CD14-positive monocyte (primary cell): ENCODE measurements at regions not wholly inside any gene's neighbourhood (a gene's known extent, or its start where the extent isn't known, plus 50 kb on each side); places are given as distances from the start of the nearest gene placed in this dataset.
A peak's percentile ranks its signal among the peaks of the same experiment; 100 is the strongest.

Source experiments
- DNase-seq, 3 donors: peaks; one replicate each; pipeline ENCODE4 v3.0.0-alpha.2; 2011 to 2022
- H2AFZ ChIP-seq: 2 replicates; pipeline ENCODE4 v1.6.0; 2012; ENCODE audit warnings: mild to moderate bottlenecking, low read depth, low read length, inconsistent platforms; ENCODE audit not compliant: insufficient read depth, poor library complexity, severe bottlenecking
- H3K27ac ChIP-seq, 2 donors: 1 replicate in 1 of 2; 2 replicates in 1 of 2; pipeline ENCODE4 v1.5.1; 2012 to 2013; ENCODE audit warnings: low read length in 2 of 2, control low read depth in 1 of 2, inconsistent platforms in 1 of 2, low read depth in 1 of 2, mild to moderate bottlenecking in 1 of 2
- H3K27me3 ChIP-seq, 2 donors: one replicate each; pipeline versions ENCODE4 v1.6.0 to v1.6.1; 2011 to 2013; ENCODE audit warnings: low read length in 2 of 2; ENCODE audit not compliant: control insufficient read depth in 2 of 2, insufficient read depth in 2 of 2
- H3K36me3 ChIP-seq, 2 donors: replicated peaks in 1 of 2; 1 replicate in 1 of 2; 2 replicates in 1 of 2; pipeline versions ENCODE4 v1.5.1 to v1.6.1; 2012 to 2013; ENCODE audit warnings: low read length in 2 of 2, control low read depth in 1 of 2, inconsistent platforms in 1 of 2, mild to moderate bottlenecking in 1 of 2; ENCODE audit not compliant: insufficient read depth in 2 of 2, control insufficient read depth in 1 of 2
- H3K4me1 ChIP-seq, 2 donors: 1 replicate in 1 of 2; 2 replicates in 1 of 2; pipeline versions ENCODE4 v1.5.1 to v1.6.1; 2012 to 2013; ENCODE audit warnings: low read length in 2 of 2, control low read depth in 1 of 2, inconsistent platforms in 1 of 2, mild to moderate bottlenecking in 1 of 2, moderate library complexity in 1 of 2; ENCODE audit not compliant: insufficient read depth in 2 of 2, control insufficient read depth in 1 of 2
- H3K4me2 ChIP-seq: replicated peaks from 2 replicates; pipeline ENCODE3; 2012; ENCODE audit warnings: low read length, moderate library complexity, mild to moderate bottlenecking; ENCODE audit not compliant: poor library complexity, severe bottlenecking; ENCODE audit errors: extremely low read depth
- H3K4me3 ChIP-seq, 3 experiments: fragments of 200-600 bp in 1 of 3; sonication (generic) in 1 of 3; replicated peaks in 1 of 3; 1 replicate in 2 of 3; 2 replicates in 1 of 3; pipeline ENCODE4 v1.5.1; 2011 to 2013; ENCODE audit warnings: low read length in 3 of 3, mild to moderate bottlenecking in 3 of 3, control low read depth in 2 of 3, low read depth in 2 of 3, inconsistent platforms in 1 of 3, moderate library complexity in 1 of 3
- H3K79me2 ChIP-seq: 2 replicates; pipeline ENCODE4 v1.6.0; 2012; ENCODE audit warnings: mild to moderate bottlenecking, control low read depth, inconsistent platforms, low read length, moderate library complexity; ENCODE audit not compliant: insufficient read depth
- H3K9ac ChIP-seq: 2 replicates; pipeline ENCODE4 v1.6.0; 2017; ENCODE audit warnings: low read length, mild to moderate bottlenecking; ENCODE audit not compliant: insufficient read depth, poor library complexity, severe bottlenecking
- H3K9me3 ChIP-seq, 2 donors: replicated peaks in 1 of 2; 1 replicate in 1 of 2; 2 replicates in 1 of 2; pipeline versions ENCODE4 v1.5.1 to v1.6.1; 2012 to 2013; ENCODE audit warnings: low read length in 2 of 2, control low read depth in 1 of 2; ENCODE audit not compliant: control insufficient read depth in 1 of 2, insufficient read depth in 1 of 2
- H4K20me1 ChIP-seq: 2 replicates; pipeline ENCODE4 v1.6.0; 2012; ENCODE audit warnings: mild to moderate bottlenecking, low read length, control low read depth, moderate library complexity; ENCODE audit not compliant: insufficient read depth
- H3K27ac Mint-ChIP-seq, 7 donors: one replicate each; pipeline ENCODE4 v1.8.0; 2020; ENCODE audit warnings: mild to moderate bottlenecking in 7 of 7, mixed read lengths in 7 of 7, moderate library complexity in 6 of 7, inconsistent platforms in 2 of 7
- H3K27me3 Mint-ChIP-seq, 3 donors: one replicate each; pipeline ENCODE4 v1.8.0; 2021 to 2022; ENCODE audit warnings: low read depth in 3 of 3, mild to moderate bottlenecking in 3 of 3, mixed read lengths in 3 of 3, moderate library complexity in 3 of 3, inconsistent platforms in 1 of 3
- H3K36me3 Mint-ChIP-seq, 2 donors: one replicate each; pipeline ENCODE4 v1.8.0; 2020; ENCODE audit warnings: mixed read lengths in 2 of 2, inconsistent platforms in 1 of 2, mild to moderate bottlenecking in 1 of 2
- H3K4me1 Mint-ChIP-seq: one replicate; pipeline ENCODE4 v1.8.0; 2020; ENCODE audit warnings: mild to moderate bottlenecking, mixed read lengths
- H3K4me3 Mint-ChIP-seq, 2 donors: one replicate each; pipeline ENCODE4 v1.8.0; 2020; ENCODE audit warnings: mild to moderate bottlenecking in 2 of 2, mixed read lengths in 2 of 2, moderate library complexity in 1 of 2
- H3K9me3 Mint-ChIP-seq, 7 donors: one replicate each; pipeline ENCODE4 v1.8.0; 2020 to 2022; ENCODE audit warnings: mixed read lengths in 7 of 7, mild to moderate bottlenecking in 6 of 7, moderate library complexity in 6 of 7, inconsistent platforms in 2 of 7
- CTCF ChIP-seq: fragments of 200-600 bp; IDR thresholded peaks from one replicate; pipeline ENCODE4 v1.8.0; 2022; ENCODE audit warnings: antibody characterized with exemption, mild to moderate bottlenecking
- WGBS: methylation state at CpG from one replicate; pipeline ENCODE4 v1.1.5; 2013; ENCODE audit warnings: missing lambda C conversion rate; ENCODE audit not compliant: insufficient coverage; 5-methylcytosine and 5-hydroxymethylcytosine counted together
- intact Hi-C, 2 donors: fragments of 100-400 bp; cut with micrococcal nuclease; formaldehyde crosslinking; loops; one replicate each; pipeline versions ENCODE4 v1.15.0 to v1.15.1; 2023

- Histone ChIP-seq H3K79me2 (no peaks in the 10 kb centered on the region), H3K27me3 (no peaks in the 10 kb centered on the region), H3K4me2 (no peak overlapping the region), H4K20me1 (no peaks in the 10 kb centered on the region), H3K9ac (no peak overlapping the region), H3K4me1 (no peaks in the 10 kb centered on the region), H3K36me3 (no peaks in the 10 kb centered on the region), H3K9me3 (no peaks in the 10 kb centered on the region), H3K4me3 (no peak overlapping the region), H2AFZ (no peak overlapping the region), H3K27ac (no peak overlapping the region)
- 88% methylated on average over 1 of the region's 1 CpG for WGBS
- H3K4me3 Mint-ChIP-seq, result no peak overlapping the region
- H3K4me1 Mint-ChIP-seq, result no peaks in the 10 kb centered on the region
- H3K27ac Mint-ChIP-seq, result no peak overlapping the region
- H3K27me3 Mint-ChIP-seq, result no peaks in the 10 kb centered on the region
- intact Hi-C loops, result no loop called here
- DNase-seq, result no peak
- H3K9me3 Mint-ChIP-seq, result peaks cover 0 to 3% (median 3%) of the 10 kb centered on the region in 7 donors
- no peak for TF ChIP-seq CTCF
- no peaks in the 10 kb centered on the region for H3K36me3 Mint-ChIP-seq
Observed at GRCh38 chr1:191002768-191003167, 525.1 kb upstream of the BRINP3 start.

- H3K27me3 Mint-ChIP-seq, result peaks cover 0 to 1% (median 0%) of the 10 kb centered on the region in 3 donors
- Histone ChIP-seq H3K4me2 (no peak overlapping the region), H3K9ac (no peak overlapping the region), H3K27ac (no peak overlapping the region), H3K27me3 (no peaks in the 10 kb centered on the region), H3K79me2 (no peaks in the 10 kb centered on the region), H3K4me3 (no peak overlapping the region), H2AFZ (no peak overlapping the region), H3K4me1 (no peaks in the 10 kb centered on the region), H3K36me3 (no peaks in the 10 kb centered on the region), H3K9me3 (peaks cover 9 to 10% of the 10 kb centered on the region in 2 donors), H4K20me1 (no peaks in the 10 kb centered on the region)
- no peaks in the 10 kb centered on the region for H3K4me1 Mint-ChIP-seq
- H3K9me3 Mint-ChIP-seq, result peaks cover 0 to 10% (median 3%) of the 10 kb centered on the region in 7 donors
- H3K4me3 Mint-ChIP-seq, result no peak overlapping the region
- WGBS, result no CpG with 5 or more reads among the region's 6 CpGs
- TF ChIP-seq CTCF, result no peak
- intact Hi-C loops, result no loop called here
- H3K36me3 Mint-ChIP-seq, result no peaks in the 10 kb centered on the region
- H3K27ac Mint-ChIP-seq, result peak overlapping the region in 1 of 7 donors; percentile 4
- no peak for DNase-seq
Observed at GRCh38 chr1:191016765-191017164, 539.1 kb upstream of the BRINP3 start.
